GM10266 (cell line): ENCODE measurements at regions not wholly inside any gene's neighbourhood (a gene's known extent, or its start where the extent isn't known, plus 50 kb on each side); places are given as distances from the start of the nearest gene placed in this dataset.
A peak's percentile ranks its signal among the peaks of the same experiment; 100 is the strongest.

Source experiments
- DNase-seq: peaks from one replicate; pipeline ENCODE4 v3.0.0; 2012; ENCODE audit errors: extremely low spot score
- CTCF ChIP-seq: IDR thresholded peaks from 2 replicates; pipeline ENCODE4 v1.5.1; 2012; ENCODE audit warnings: mild to moderate bottlenecking, low read depth; ENCODE audit not compliant: control insufficient read depth, insufficient read depth; ENCODE audit errors: missing control alignments

- TF ChIP-seq CTCF, result no peak
- DNase-seq, result no peak
Observed at GRCh38 chr9:12538842-12539579, 154.2 kb upstream of the TYRP1 start.

DNA sequence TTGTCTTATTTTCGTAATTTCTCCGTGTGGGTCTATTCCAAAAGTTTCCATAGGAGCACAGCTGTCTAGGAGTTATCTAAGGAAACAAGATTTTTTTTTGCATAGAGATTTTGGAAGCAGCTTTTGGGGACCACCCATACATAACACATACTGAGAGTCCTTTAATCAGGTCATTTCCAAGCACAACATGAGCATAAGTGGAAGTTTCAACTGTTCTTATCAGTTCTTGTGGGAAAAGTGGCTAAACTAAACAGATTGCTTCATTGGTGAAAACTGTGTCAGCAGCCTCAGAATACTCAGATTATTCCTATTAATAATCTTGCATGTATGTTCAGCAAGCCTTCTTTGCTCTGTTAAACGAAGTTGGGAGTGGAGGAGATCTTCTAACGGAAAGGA, 153.6 kb upstream of the TYRP1 start:
- DNase-seq, result no peak

DNA sequence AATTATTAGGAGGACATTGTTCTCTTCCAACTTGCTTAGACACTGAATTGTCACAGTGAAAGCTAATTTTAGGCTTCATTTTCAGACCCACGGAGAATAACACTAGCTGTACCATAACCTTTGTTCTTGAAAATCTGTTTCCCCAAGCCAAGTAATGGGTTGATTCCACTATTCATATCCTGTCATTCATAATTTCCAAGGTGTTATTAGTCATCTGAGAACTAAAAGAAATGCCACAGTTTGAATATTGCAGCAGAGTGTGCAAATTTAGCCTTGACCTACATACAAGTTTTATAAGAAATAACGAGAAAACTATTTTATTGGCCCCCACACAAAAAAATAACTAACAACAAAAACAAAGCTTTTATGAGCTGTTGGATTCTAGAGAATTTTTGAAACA, 148.5 kb upstream of the TYRP1 start:
- TF ChIP-seq CTCF, result no peak
- no peak for DNase-seq

More for the DNA sequence above, 153.6 kb upstream of the TYRP1 start:
- no peak for TF ChIP-seq CTCF

- TF ChIP-seq CTCF, result peak; percentile 18
- no peak for DNase-seq
Observed at GRCh38 chr9:12554636-12555035, 138.5 kb upstream of the TYRP1 start.

DNA sequence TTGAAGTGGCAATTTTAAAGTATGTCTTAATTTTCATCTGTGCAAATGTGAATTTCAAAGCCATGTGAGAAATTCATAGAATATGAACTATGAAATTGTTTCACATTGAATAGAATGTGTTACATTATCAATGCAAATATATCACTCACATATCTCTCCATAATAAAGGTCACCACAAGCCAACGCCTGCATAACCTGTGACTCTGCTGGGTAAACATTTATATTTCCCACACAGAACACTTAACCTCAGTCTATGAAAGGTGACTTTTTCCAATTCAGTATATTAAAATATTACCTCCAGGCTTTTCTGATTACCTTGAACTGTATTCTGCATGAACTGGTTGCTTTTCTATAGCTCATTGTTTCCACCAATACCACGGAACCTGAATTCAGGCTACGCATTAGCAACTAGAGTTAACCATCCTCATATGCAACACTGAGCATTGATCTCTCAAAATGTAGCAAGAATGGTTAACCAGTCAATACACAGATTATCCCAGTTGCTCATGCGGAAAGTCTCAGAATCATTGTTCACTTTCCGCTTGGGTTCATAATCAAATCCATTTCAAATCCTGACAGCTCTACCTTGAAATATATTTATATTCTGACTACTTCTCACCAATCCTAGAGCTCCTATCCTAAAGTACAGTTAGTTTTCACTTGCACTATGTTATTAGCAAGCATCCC, 126.6 kb upstream of the TYRP1 start:
- no peak for TF ChIP-seq CTCF
- DNase-seq, result no peak

DNA sequence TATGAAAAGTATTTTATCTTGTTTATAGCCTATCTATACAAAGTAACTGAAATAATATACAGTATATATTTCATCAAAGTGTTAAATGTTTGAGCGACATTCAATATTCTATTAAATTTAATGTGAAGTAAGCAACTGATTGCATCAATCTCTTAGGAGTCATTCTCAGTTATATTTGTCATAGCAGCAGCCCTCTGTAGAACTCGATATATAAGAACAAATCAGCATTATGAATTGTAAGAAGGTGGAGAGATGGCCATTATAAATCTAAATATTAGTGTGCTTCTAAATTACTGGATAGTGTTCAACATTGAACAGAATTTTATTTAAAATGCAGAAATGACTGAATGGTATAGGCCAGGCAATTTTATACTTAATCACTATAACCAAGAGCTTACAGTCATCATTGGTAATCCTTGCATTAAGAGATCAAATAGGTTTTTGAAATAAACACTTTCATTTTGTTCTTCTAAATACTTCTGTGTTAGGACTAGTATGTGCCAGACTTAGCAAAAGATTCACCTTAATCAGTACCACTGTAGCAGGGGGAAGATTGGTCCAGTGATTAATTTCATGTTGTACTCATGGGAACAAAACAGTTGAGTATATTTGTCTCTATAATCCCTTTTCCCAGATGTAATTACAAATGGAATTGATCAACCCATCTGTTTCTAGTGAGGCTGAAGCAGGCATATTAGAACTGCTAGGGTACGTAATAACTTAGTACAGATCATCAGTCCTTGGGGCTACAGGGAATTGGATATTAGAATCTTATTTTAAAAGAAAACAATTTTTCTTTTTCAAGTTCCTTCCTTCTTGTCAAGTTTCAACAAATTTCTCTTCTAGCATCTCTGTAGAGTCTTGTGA, 108.3 kb upstream of the TYRP1 start:
- no peak for TF ChIP-seq CTCF
- no peak for DNase-seq
